GM12864 (cell line): ENCODE measurements at regions not wholly inside any gene's neighbourhood (a gene's known extent, or its start where the extent isn't known, plus 50 kb on each side); places are given as distances from the start of the nearest gene placed in this dataset.
A peak's percentile ranks its signal among the peaks of the same experiment; 100 is the strongest.

ENCODE experiments used
- DNase-seq: peaks from one replicate; pipeline ENCODE4 v3.0.0-alpha.2; 2011; ENCODE audit warnings: low read depth
- H3K4me3 ChIP-seq: 2 replicates; pipeline ENCODE4 v1.5.1; 2011; ENCODE audit warnings: mild to moderate bottlenecking, low read depth, low read length, control low read depth
- TF ChIP-seq, protein P1 (sequence below): IDR thresholded peaks from 2 replicates; pipeline ENCODE4 v1.5.1; 2011; ENCODE audit warnings: low read depth, mild to moderate bottlenecking, moderate library complexity, low read length, control low read depth, inconsistent platforms; ENCODE audit errors: missing control alignments

DNA sequence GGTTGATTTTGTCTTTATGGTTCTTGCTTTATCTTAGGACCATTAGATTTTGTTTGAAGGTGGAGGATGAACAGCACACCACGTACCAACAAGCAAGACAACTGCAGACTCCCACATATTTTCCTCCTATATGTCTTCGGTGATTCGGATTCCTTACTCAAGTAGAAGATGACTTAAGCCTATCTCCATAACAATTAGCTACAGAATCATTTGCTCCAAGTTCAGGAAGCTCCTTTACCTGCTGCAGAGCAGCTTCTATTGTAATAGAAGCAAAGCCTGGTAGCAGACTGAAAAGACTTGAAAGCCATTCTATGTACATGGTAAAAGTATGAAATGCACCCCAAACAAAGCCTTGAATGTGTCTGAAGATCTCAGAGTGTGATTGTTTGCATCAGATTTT, 229.0 kb downstream of the SOX2 start:
- DNase-seq, result no peak
- TF ChIP-seq, protein P1, sequence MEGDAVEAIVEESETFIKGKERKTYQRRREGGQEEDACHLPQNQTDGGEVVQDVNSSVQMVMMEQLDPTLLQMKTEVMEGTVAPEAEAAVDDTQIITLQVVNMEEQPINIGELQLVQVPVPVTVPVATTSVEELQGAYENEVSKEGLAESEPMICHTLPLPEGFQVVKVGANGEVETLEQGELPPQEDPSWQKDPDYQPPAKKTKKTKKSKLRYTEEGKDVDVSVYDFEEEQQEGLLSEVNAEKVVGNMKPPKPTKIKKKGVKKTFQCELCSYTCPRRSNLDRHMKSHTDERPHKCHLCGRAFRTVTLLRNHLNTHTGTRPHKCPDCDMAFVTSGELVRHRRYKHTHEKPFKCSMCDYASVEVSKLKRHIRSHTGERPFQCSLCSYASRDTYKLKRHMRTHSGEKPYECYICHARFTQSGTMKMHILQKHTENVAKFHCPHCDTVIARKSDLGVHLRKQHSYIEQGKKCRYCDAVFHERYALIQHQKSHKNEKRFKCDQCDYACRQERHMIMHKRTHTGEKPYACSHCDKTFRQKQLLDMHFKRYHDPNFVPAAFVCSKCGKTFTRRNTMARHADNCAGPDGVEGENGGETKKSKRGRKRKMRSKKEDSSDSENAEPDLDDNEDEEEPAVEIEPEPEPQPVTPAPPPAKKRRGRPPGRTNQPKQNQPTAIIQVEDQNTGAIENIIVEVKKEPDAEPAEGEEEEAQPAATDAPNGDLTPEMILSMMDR, result no peak
- no peak overlapping the region for H3K4me3 ChIP-seq

DNA sequence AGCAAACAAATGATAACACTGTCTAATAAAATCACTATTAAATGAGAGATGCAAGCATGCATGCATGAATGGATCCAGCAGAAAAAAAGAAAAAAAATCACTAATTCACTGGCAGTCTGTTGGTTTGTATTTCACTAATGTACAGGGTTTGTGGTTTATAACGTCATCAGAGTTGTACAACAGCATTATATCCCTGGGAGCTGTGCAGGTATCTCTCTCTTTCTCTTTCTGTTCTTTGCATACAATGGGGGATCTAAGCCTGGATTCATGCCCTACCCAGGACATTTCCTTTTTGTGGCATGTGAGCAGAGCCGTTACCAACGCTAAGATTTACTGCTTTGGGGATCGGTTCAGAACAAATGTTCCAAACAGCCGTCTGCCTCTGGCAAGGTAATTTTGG, 229.5 kb downstream of the SOX2 start:
- no peak for DNase-seq
- no peak overlapping the region for H3K4me3 ChIP-seq
- TF ChIP-seq, protein P1, result no peak

DNA sequence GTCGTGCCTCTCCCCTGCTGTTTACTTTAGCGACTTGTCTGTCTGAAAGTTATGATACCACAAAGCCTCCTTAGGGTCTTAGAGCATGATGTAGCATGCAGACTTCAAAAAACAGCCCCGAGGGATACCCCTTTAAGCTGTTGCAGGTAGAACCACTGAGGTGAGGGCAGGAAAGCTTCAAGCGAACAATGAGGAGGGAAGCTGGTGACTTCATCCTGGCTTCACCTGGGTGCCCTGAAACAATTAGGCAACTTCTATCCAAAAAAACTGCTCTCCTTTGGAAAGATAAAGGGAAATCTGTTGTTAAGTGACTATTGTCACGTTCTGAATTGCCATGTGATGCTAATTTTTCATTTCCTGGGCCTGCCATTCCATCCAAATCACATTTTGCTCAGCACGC, 231.6 kb downstream of the SOX2 start:
- TF ChIP-seq, protein P1, result no peak
- no peak for DNase-seq
- no peak overlapping the region for H3K4me3 ChIP-seq

DNA sequence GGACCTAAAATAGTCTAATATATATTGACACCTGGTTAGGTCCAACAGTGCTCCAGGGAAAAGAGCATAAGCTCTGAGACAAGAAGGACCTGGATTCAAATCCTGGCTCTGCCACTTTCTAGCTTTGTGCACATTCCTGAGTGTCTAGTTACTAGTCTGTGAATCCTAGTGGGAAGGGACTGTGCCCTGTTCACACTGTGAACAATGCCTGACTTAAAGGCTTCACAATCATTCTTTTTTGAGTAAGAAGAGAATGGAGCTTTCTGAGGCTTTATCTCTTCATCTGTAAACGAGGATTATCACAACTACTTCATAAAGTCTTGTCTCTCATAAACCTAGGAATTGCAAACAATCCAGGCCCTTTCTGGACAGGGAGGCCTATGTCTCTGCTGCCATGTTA, 235.9 kb downstream of the SOX2 start:
- no peak for DNase-seq
- H3K4me3 ChIP-seq, result no peak overlapping the region
- TF ChIP-seq, protein P1, result no peak

DNA sequence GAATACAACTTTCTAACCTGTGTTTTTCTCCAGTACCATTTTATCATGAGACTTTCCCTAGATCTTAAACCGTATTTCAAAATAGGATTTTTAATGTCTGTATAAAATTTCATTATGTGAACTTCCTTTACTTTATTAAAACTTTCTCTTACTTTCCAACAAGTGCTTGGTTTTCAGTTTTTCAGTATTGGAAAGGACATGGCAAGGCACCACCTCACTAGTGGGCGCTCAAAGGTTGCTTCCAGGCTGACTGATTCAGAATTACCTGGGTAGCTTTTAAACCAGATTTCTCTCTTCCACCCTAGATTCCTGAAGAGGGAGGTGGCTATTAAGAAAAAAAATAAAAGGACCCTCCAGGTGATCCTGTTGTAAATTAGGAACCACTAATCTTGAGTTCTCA, 236.6 kb downstream of the SOX2 start:
- TF ChIP-seq, protein P1, result peak; percentile 10
- no peak for DNase-seq
- H3K4me3 ChIP-seq, result no peak overlapping the region

DNA sequence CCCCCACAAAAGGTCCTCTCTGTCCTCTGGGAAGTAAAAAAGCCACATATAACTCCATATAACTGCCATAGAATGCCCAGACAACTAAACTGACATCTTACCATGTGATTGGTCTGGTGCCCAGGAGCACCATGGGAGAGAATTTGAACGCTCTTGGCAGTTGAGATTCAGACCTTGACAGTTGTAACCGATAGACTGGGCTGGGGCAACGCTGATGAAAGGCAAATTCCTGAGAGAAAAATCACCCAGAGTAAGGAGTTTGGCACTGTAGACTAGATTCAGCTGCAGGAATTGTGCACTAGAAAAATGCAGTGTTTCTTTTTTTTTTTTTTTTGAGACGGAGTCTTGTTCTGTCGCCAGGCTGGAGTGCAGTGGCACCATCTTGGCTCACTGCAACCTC, 240.5 kb downstream of the SOX2 start:
- DNase-seq, result no peak
- no peak overlapping the region for H3K4me3 ChIP-seq
- TF ChIP-seq, protein P1, result no peak

DNA sequence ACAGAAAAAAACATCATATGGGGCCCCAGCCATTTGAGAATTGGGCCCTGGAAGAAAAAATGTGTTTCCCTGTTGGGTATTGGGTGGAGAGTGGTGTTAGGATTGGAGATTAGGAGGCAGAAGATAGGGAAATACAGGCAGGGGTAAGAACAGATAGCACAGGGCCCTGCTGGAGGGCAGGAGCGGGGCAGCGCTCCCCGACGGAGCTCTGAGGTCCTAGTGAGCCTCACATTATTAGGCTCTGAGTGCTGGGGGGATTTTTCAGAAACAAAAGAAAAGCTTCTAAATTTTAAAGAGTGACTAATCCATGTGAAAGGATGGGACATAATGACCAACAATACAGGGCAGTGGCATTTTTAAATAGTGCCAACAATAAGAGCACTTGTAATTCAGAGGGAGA, 241.2 kb downstream of the SOX2 start:
- no peak for DNase-seq
- no peak overlapping the region for H3K4me3 ChIP-seq
- TF ChIP-seq, protein P1, result no peak
